HepG2 (cell line): ENCODE measurements at regions not wholly inside any gene's neighbourhood (a gene's known extent, or its start where the extent isn't known, plus 50 kb on each side); places are given as distances from the start of the nearest gene placed in this dataset.

ENCODE experiments used
- ATAC-seq: fragments of 200-7000 bp; cut with Tn5 transposase; 3 replicates; pipeline ENCODE4 v1.9.1; 2020; ENCODE audit warnings: mild to moderate bottlenecking, moderate library complexity
- BruUV-seq: library from RNA; stranded (reverse); fragments of 400-500 nt; replicated peaks from 2 replicates; lab custom pipeline; 2021; lab: Mats Ljungman, UMichigan
- CTCF ChIA-PET: fragments of 300-600 bp; formaldehyde crosslinking; extraction: SDS; loops from one replicate; lab custom pipeline; 2021; ENCODE audit warnings: low total read pairs, inconsistent platforms, low intra/inter-chr PET ratio; lab: Yijun Ruan, JAX
- POLR2A ChIA-PET: fragments of 350-600 bp; sonication (Branson Sonifier 250); formaldehyde crosslinking; loops from one replicate; lab custom pipeline; 2020; ENCODE audit warnings: antibody characterized with exemption, inconsistent platforms; lab: Yijun Ruan, JAX
- DNase-seq: peaks from one replicate; pipeline ENCODE4 v3.0.0-alpha.2; 2015; ENCODE audit warnings: low spot score
- FAIRE-seq: peaks from 3 replicates; lab custom pipeline; 2011; peaks lifted over from hg19 to GRCh38; lab: Jason Lieb, UNC
- H2AFZ ChIP-seq: one replicate; pipeline ENCODE4 v1.6.1; 2011; ENCODE audit warnings: low read length, inconsistent platforms
- H3K27ac ChIP-seq: fragments of 300-600 bp; 3 replicates; pipeline ENCODE4 v1.8.0; 2011; ENCODE audit warnings: mixed run types, mild to moderate bottlenecking, mixed read lengths, low read length, inconsistent platforms; ENCODE audit not compliant: insufficient read depth; ENCODE audit errors: extremely low read length
- H3K27me3 ChIP-seq, 2 experiments: fragments of 200-600 bp in 1 of 2; 2 replicates in 1 of 2; 3 replicates in 1 of 2; pipeline versions ENCODE4 v1.6.0 to v1.8.0; 2011; ENCODE audit warnings: low read length in 2 of 2, mild to moderate bottlenecking in 2 of 2, moderate library complexity in 2 of 2, inconsistent platforms in 1 of 2; ENCODE audit not compliant: insufficient read depth in 2 of 2, control insufficient read depth in 1 of 2
- H3K36me3 ChIP-seq, 2 experiments: fragments of 200-600 bp in 1 of 2; replicated peaks in 1 of 2; 2 replicates in 1 of 2; 3 replicates in 1 of 2; pipeline versions ENCODE4 v1.5.1 to v1.8.0; 2011; ENCODE audit warnings: low read length in 2 of 2, inconsistent platforms in 1 of 2; ENCODE audit not compliant: insufficient read depth in 2 of 2, control insufficient read depth in 1 of 2
- H3K4me1 ChIP-seq: 2 replicates; pipeline ENCODE4 v1.5.1; 2012; ENCODE audit warnings: low read length, inconsistent platforms; ENCODE audit not compliant: insufficient read depth
- H3K4me2 ChIP-seq: 2 replicates; pipeline ENCODE4 v1.6.0; 2011; ENCODE audit warnings: low read depth, low read length, inconsistent platforms
- H3K4me3 ChIP-seq, 3 experiments: fragments of 200-600 bp in 1 of 3; sonication (generic), shearing (Covaris generic) in 1 of 3; replicated peaks in 1 of 3; 2 replicates each; pipeline ENCODE4 v1.5.1; 2011 to 2016; ENCODE audit warnings: low read length in 3 of 3, inconsistent platforms in 2 of 3, low read depth in 2 of 3, mild to moderate bottlenecking in 2 of 3, control low read depth in 1 of 3, mixed read lengths in 1 of 3; ENCODE audit not compliant: insufficient read depth in 1 of 3
- H3K79me2 ChIP-seq: one replicate; pipeline ENCODE4 v1.6.1; 2011; ENCODE audit warnings: low read length, inconsistent platforms; ENCODE audit not compliant: insufficient read depth
- H3K9ac ChIP-seq: 2 replicates; pipeline ENCODE4 v1.6.0; 2011; ENCODE audit warnings: mild to moderate bottlenecking, low read depth, low read length, inconsistent platforms; ENCODE audit not compliant: insufficient read depth
- H3K9me3 ChIP-seq: 2 replicates; pipeline ENCODE4 v1.5.1; 2012; ENCODE audit warnings: mild to moderate bottlenecking, low read length
- H4K20me1 ChIP-seq: 2 replicates; pipeline ENCODE4 v1.6.0; 2011; ENCODE audit warnings: inconsistent platforms, mild to moderate bottlenecking, low read length, moderate library complexity; ENCODE audit not compliant: insufficient read depth
- NFE2L2 ChIP-seq: fragments of 150-350 bp; IDR thresholded peaks from 2 replicates; pipeline ENCODE4 v1.6.1; 2014; ENCODE audit warnings: low read length
- PAX8 ChIP-seq: sonication (generic); formaldehyde crosslinking; IDR thresholded peaks from 2 replicates; pipeline ENCODE4 v1.8.0; 2022; ENCODE audit warnings: mild to moderate bottlenecking, missing genetic modification reagents, borderline replicate concordance
- PITX1 ChIP-seq: sonication (generic); formaldehyde crosslinking; IDR thresholded peaks from 2 replicates; pipeline ENCODE4 v1.5.1; 2020; ENCODE audit warnings: mild to moderate bottlenecking, missing genetic modification reagents
- TFDP1 ChIP-seq: IDR thresholded peaks from 2 replicates; pipeline ENCODE4 v1.6.1; 2016; ENCODE audit warnings: missing compliant biosample characterization, missing genetic modification reagents, borderline replicate concordance
- ZBTB14 ChIP-seq: sonication (generic); formaldehyde crosslinking; IDR thresholded peaks from 2 replicates; pipeline ENCODE4 v1.4.0; 2020; ENCODE audit warnings: missing genetic modification reagents
- ZFYVE20 ChIP-seq: sonication (generic); formaldehyde crosslinking; IDR thresholded peaks from 2 replicates; pipeline ENCODE4 v1.8.0; 2023; ENCODE audit warnings: low read depth, mild to moderate bottlenecking, moderate library complexity, missing genetic modification reagents, borderline replicate concordance
- ZNF354B ChIP-seq: sonication (generic); formaldehyde crosslinking; IDR thresholded peaks from 2 replicates; pipeline ENCODE4 v1.8.0; 2022; ENCODE audit warnings: mild to moderate bottlenecking, missing genetic modification reagents
- ZNF616 ChIP-seq: sonication (generic); formaldehyde crosslinking; IDR thresholded peaks from 2 replicates; pipeline ENCODE4 v1.5.0; 2020; ENCODE audit warnings: low read depth, mild to moderate bottlenecking, missing genetic modification reagents
- ZNF775 ChIP-seq: sonication (generic); formaldehyde crosslinking; IDR thresholded peaks from 2 replicates; pipeline ENCODE4 v1.4.0; 2020; ENCODE audit warnings: missing genetic modification reagents, mild to moderate bottlenecking, moderate library complexity, borderline replicate concordance
- WGBS: methylation state at CpG from one replicate; pipeline ENCODE4 v1.1.6; 2017; ENCODE audit warnings: low lambda C conversion rate; 5-methylcytosine and 5-hydroxymethylcytosine counted together
- in situ Hi-C: cut with HindIII; loops from 2 replicates; pipeline ENCODE4 v1.10.0; 2017; ENCODE audit warnings: low pct_unique_long_range_greater_than_20kb; ENCODE audit not compliant: extremely low pct_ligation_motif_present
- intact Hi-C: fragments of 100-400 bp; cut with micrococcal nuclease; formaldehyde crosslinking; loops from one replicate; pipeline ENCODE4 v1.10.0; 2022; ENCODE audit not compliant: unreplicated experiment

GRCh38 chr11:29244355-29244754, 772.5 kb downstream of the KCNA4 start:
- H4K20me1 ChIP-seq, result no peaks in the 10 kb centered on the region
- POLR2A ChIA-PET, result no interaction called here
- no TSS peak for BruUV-seq
- in situ Hi-C loops, result no loop called here
- no peaks in the 10 kb centered on the region for H3K27me3 ChIP-seq
- no peak overlapping the region for H3K9ac ChIP-seq
- no peaks in the 10 kb centered on the region for H3K36me3 ChIP-seq
- TF ChIP-seq ZFYVE20 (CRISPR knock-in tag) (no peak), NFE2L2 (peak; percentile 14; the same call in 1 of the 2 replicates)
- TF ChIP-seq, all 625 proteins: peak for 1
- Histone ChIP-seq H3K27ac (no peak overlapping the region), H3K9me3 (peaks cover 17% of the 10 kb centered on the region; the same call in 1 of the 2 replicates), H3K4me1 (no peaks in the 10 kb centered on the region), H3K4me3 (no peak overlapping the region), H3K4me2 (no peak overlapping the region), H3K79me2 (no peaks in the 10 kb centered on the region), H2AFZ (no peak overlapping the region)
- intact Hi-C loops, result no loop called here
- DNase-seq (no peak), ATAC-seq (no peak), FAIRE-seq (no peak)
- CTCF ChIA-PET, result no interaction called here

- H3K4me2 ChIP-seq, result no peak overlapping the region
- no peaks in the 10 kb centered on the region for H3K4me1 ChIP-seq
- no TSS peak for BruUV-seq
- in situ Hi-C loops, result no loop called here
- no peak overlapping the region for H3K9ac ChIP-seq
- ATAC-seq (no peak), FAIRE-seq (no peak), DNase-seq (no peak)
- no peak overlapping the region for H2AFZ ChIP-seq
- intact Hi-C loops, result no loop called here
- H3K79me2 ChIP-seq, result no peaks in the 10 kb centered on the region
- H3K27ac ChIP-seq, result no peak overlapping the region
- H3K27me3 ChIP-seq, result no peaks in the 10 kb centered on the region
- H3K4me3 ChIP-seq, result no peak overlapping the region
- CTCF ChIA-PET, result no interaction called here
- H3K36me3 ChIP-seq, result no peaks in the 10 kb centered on the region
- POLR2A ChIA-PET, result no interaction called here
- TF ChIP-seq ZNF616 (CRISPR knock-in tag) (no peak), ZNF775 (CRISPR knock-in tag) (no peak), PITX1 (CRISPR knock-in tag) (no peak), TFDP1 (CRISPR knock-in tag) (no peak), PAX8 (no peak), ZNF354B (CRISPR knock-in tag) (no peak), ZBTB14 (no peak)
- no peaks in the 10 kb centered on the region for H4K20me1 ChIP-seq
- H3K9me3 ChIP-seq, result peaks cover 17% of the 10 kb centered on the region; the same call in 1 of the 2 replicates
- 3% methylated on average over 3 of the region's 3 CpGs for WGBS
Measured at GRCh38 chr11:29243616-29244015, 773.2 kb downstream of the KCNA4 start.
